SK-N-SH (cell line): ENCODE measurements at regions not wholly inside any gene's neighbourhood (a gene's known extent, or its start where the extent isn't known, plus 50 kb on each side); places are given as distances from the start of the nearest gene placed in this dataset.
"Not testable (repeated sequence)": the region's sequence is repeated elsewhere in the genome, so short reads cannot be mapped to it uniquely, and the experiment has no call there.

Experiments used
- CTCF ChIA-PET: fragments of 300-600, 350-600 bp; formaldehyde crosslinking; extraction: SDS; loops from one replicate; lab custom pipeline; 2021; lab: Yijun Ruan, JAX
- POLR2A ChIA-PET: fragments of 350-600 bp; sonication (Branson Sonifier 250); formaldehyde crosslinking; extraction: SDS; loops from one replicate; lab custom pipeline; 2020; ENCODE audit warnings: antibody characterized with exemption, inconsistent platforms; lab: Yijun Ruan, JAX
- DNase-seq: peaks from one replicate; pipeline ENCODE4 v3.0.0; 2012
- H2AFZ ChIP-seq: fragments of 200-600 bp; sonication (generic); 2 replicates; pipeline ENCODE4 v1.8.1; 2016; ENCODE audit warnings: antibody characterized with exemption, mild to moderate bottlenecking, low read depth
- H3F3A ChIP-seq: fragments of 200-600 bp; sonication (generic); replicated peaks from 2 replicates; pipeline ENCODE3; 2016; ENCODE audit warnings: antibody characterized with exemption, mild to moderate bottlenecking; ENCODE audit not compliant: insufficient read depth
- H3K27ac ChIP-seq, 2 experiments: fragments of 200-500 bp in 1 of 2; fragments of 200-600 bp in 1 of 2; sonication (Bioruptor generic) in 1 of 2; sonication (generic), shearing (Covaris generic) in 1 of 2; 2 replicates each; pipeline versions ENCODE4 v1.5.1 to v1.6.1; 2014 to 2016; ENCODE audit warnings: low read depth in 2 of 2, inconsistent platforms in 1 of 2, low read length in 1 of 2, mild to moderate bottlenecking in 1 of 2, mixed read lengths in 1 of 2
- H3K27me3 ChIP-seq: fragments of 200-600 bp; sonication (generic), shearing (Covaris generic); 2 replicates; pipeline ENCODE4 v1.6.1; 2016; ENCODE audit warnings: mixed run types; ENCODE audit not compliant: insufficient read depth
- H3K36me3 ChIP-seq, 2 experiments: fragments of 200-500 bp in 1 of 2; fragments of 200-600 bp in 1 of 2; sonication (Bioruptor generic) in 1 of 2; sonication (generic) in 1 of 2; replicated peaks in 1 of 2; 2 replicates each; pipeline versions ENCODE3 to v1.5.1; 2014 to 2016; ENCODE audit warnings: low read length in 1 of 2, mild to moderate bottlenecking in 1 of 2; ENCODE audit not compliant: insufficient read depth in 2 of 2, control insufficient read depth in 1 of 2
- H3K4me1 ChIP-seq, 2 experiments: fragments of 200-500 bp in 1 of 2; fragments of 200-600 bp in 1 of 2; sonication (Bioruptor generic) in 1 of 2; sonication (generic), shearing (Covaris generic) in 1 of 2; 2 replicates each; pipeline versions ENCODE4 v1.5.1 to v1.6.1; 2014 to 2016; ENCODE audit warnings: low read depth in 1 of 2, low read length in 1 of 2, mixed run types in 1 of 2; ENCODE audit not compliant: insufficient read depth in 2 of 2, control insufficient read depth in 1 of 2
- H3K4me2 ChIP-seq: fragments of 200-600 bp; sonication (generic), shearing (Covaris generic); 2 replicates; pipeline ENCODE4 v1.6.1; 2017; ENCODE audit warnings: mixed run types
- H3K4me3 ChIP-seq, 2 experiments: fragments of 200-500 bp in 1 of 2; fragments of 200-600 bp in 1 of 2; sonication (Bioruptor generic) in 1 of 2; sonication (generic), shearing (Covaris generic) in 1 of 2; 2 replicates each; pipeline versions ENCODE4 v1.5.1 to v1.8.1; 2014 to 2016; ENCODE audit warnings: low read depth in 2 of 2, inconsistent platforms in 1 of 2, low read length in 1 of 2, mild to moderate bottlenecking in 1 of 2, mixed read lengths in 1 of 2, moderate library complexity in 1 of 2
- H3K79me2 ChIP-seq: fragments of 200-600 bp; sonication (generic); 2 replicates; pipeline ENCODE4 v1.8.1; 2017; ENCODE audit warnings: mild to moderate bottlenecking; ENCODE audit not compliant: insufficient read depth
- H3K9ac ChIP-seq: fragments of 200-600 bp; sonication (generic); 2 replicates; pipeline ENCODE4 v1.6.1; 2017; ENCODE audit warnings: mixed run types
- H3K9me2 ChIP-seq: fragments of 200-600 bp; sonication (generic); 2 replicates; pipeline ENCODE4 v1.6.1; 2017; ENCODE audit warnings: mixed run types
- H3K9me3 ChIP-seq: fragments of 200-600 bp; sonication (generic); 2 replicates; pipeline ENCODE4 v1.6.1; 2017; ENCODE audit warnings: mixed run types, mild to moderate bottlenecking, moderate library complexity
- H4K20me1 ChIP-seq: fragments of 200-600 bp; sonication (generic); 2 replicates; pipeline ENCODE4 v1.6.1; 2017; ENCODE audit warnings: mild to moderate bottlenecking, mixed run types; ENCODE audit not compliant: insufficient read depth
- CHD2 ChIP-seq: fragments of 150-350 bp; IDR thresholded peaks from 2 replicates; pipeline ENCODE4 v1.6.1; 2018; ENCODE audit warnings: low read length; ENCODE audit not compliant: partially characterized antibody
- ELF1 ChIP-seq: IDR thresholded peaks from 2 replicates; pipeline ENCODE4 v1.4.0; 2012
- FOSL2 ChIP-seq: IDR thresholded peaks from 2 replicates; pipeline ENCODE4 v1.4.0; 2012; ENCODE audit warnings: low read depth, mild to moderate bottlenecking, moderate library complexity, borderline replicate concordance
- FOXJ3 ChIP-seq: sonication (generic); formaldehyde crosslinking; IDR thresholded peaks from 2 replicates; pipeline ENCODE4 v1.5.1; 2020; ENCODE audit warnings: mild to moderate bottlenecking, missing genetic modification reagents
- GABPA ChIP-seq: IDR thresholded peaks from 2 replicates; pipeline ENCODE4 v1.4.0; 2012; ENCODE audit warnings: low read depth, mild to moderate bottlenecking
- GATA2 ChIP-seq: sonication (generic); formaldehyde crosslinking; IDR thresholded peaks from 2 replicates; pipeline ENCODE4 v1.5.0; 2020; ENCODE audit warnings: mild to moderate bottlenecking, missing genetic modification reagents
- MXI1 ChIP-seq: IDR thresholded peaks from 2 replicates; pipeline ENCODE4 v1.6.1; 2012; ENCODE audit warnings: mild to moderate bottlenecking, low read depth, low read length, improper control_type of control experiment
- NFIC ChIP-seq: IDR thresholded peaks from 2 replicates; pipeline ENCODE4 v1.4.0; 2012; ENCODE audit warnings: borderline replicate concordance
- PBX3 ChIP-seq: IDR thresholded peaks from 2 replicates; pipeline ENCODE4; 2012
- POLR2AphosphoS5 ChIP-seq: IDR thresholded peaks from 2 replicates; pipeline ENCODE4 v1.6.1; 2012; ENCODE audit warnings: low read depth, low read length
- RAD21 ChIP-seq: IDR thresholded peaks from 2 replicates; pipeline ENCODE4 v1.6.1; 2012; ENCODE audit warnings: mild to moderate bottlenecking, low read length
- RCOR1 ChIP-seq: fragments of 150-350 bp; IDR thresholded peaks from 2 replicates; pipeline ENCODE4 v1.6.1; 2017; ENCODE audit warnings: antibody characterized with exemption, low read length
- REST ChIP-seq: IDR thresholded peaks from 2 replicates; pipeline ENCODE4 v1.6.1; 2012; ENCODE audit warnings: mild to moderate bottlenecking, low read depth, low read length, moderate library complexity
- RFX5 ChIP-seq: IDR thresholded peaks from 2 replicates; pipeline ENCODE4 v1.6.1; 2012; ENCODE audit warnings: mild to moderate bottlenecking, improper control_type of control experiment, low read length
- SMC3 ChIP-seq: IDR thresholded peaks from 2 replicates; pipeline ENCODE4 v1.6.1; 2012; ENCODE audit warnings: low read depth, low read length, improper control_type of control experiment
- TCF12 ChIP-seq: IDR thresholded peaks from 2 replicates; pipeline ENCODE4 v1.4.0; 2012
- TEAD4 ChIP-seq: IDR thresholded peaks from 2 replicates; pipeline ENCODE4 v1.4.0; 2012; ENCODE audit warnings: mild to moderate bottlenecking, borderline replicate concordance; ENCODE audit not compliant: insufficient read depth
- USF1 ChIP-seq: IDR thresholded peaks from 2 replicates; pipeline ENCODE4 v1.4.0; 2012; ENCODE audit warnings: low read depth, borderline replicate concordance
- YY1 ChIP-seq: IDR thresholded peaks from 2 replicates; pipeline ENCODE4 v1.4.0; 2012; ENCODE audit warnings: low read depth, mild to moderate bottlenecking
- WGBS: methylation state at CpG from one replicate; pipeline ENCODE4 v1.1.6; 2017; ENCODE audit warnings: low lambda C conversion rate; 5-methylcytosine and 5-hydroxymethylcytosine counted together

- TF ChIP-seq REST: no peak
- TF ChIP-seq MXI1: no peak
- TF ChIP-seq ELF1: no peak
- no peak for TF ChIP-seq FOXJ3
- no peak for TF ChIP-seq GABPA
- TF ChIP-seq USF1: no peak
- peak; percentile 46; the same call in 1 of the 2 replicates for TF ChIP-seq TEAD4
- TF ChIP-seq PBX3: peak; percentile 46; the same call in 1 of the 2 replicates
- TF ChIP-seq RCOR1: no peak
- no peak for TF ChIP-seq GATA2 (CRISPR knock-in tag)
- no peak for TF ChIP-seq RFX5
- peak; percentile 53 for TF ChIP-seq TCF12
- no peak for TF ChIP-seq SMC3
- no peak for TF ChIP-seq YY1
- peak; percentile 27; the same call in 1 of the 2 replicates for TF ChIP-seq FOSL2
- peak; percentile 27; the same call in 1 of the 2 replicates for TF ChIP-seq NFIC
- TF ChIP-seq RAD21: no peak
- no peak for TF ChIP-seq POLR2AphosphoS5
- TF ChIP-seq CHD2: no peak
Measured at GRCh38 chr9:30609713-30610112, 1774.7 kb upstream of the ACO1 start (continued).

- H3K4me1 ChIP-seq, H3K9me3 ChIP-seq, H3K36me3 ChIP-seq, H4K20me1 ChIP-seq, H3K9me2 ChIP-seq, POLR2A ChIA-PET, H3K4me2 ChIP-seq, DNase-seq, H3K27ac ChIP-seq, H3K27me3 ChIP-seq, H3K4me3 ChIP-seq, H3F3A ChIP-seq, CTCF ChIA-PET, H3K79me2 ChIP-seq, H2AFZ ChIP-seq, H3K9ac ChIP-seq: not testable (repeated sequence)
- 75% methylated on average over 7 of the region's 7 CpGs for WGBS
Measured at GRCh38 chr9:30616782-30617181, 1767.7 kb upstream of the ACO1 start.
